ENCODE measurements at regions not wholly inside any gene's neighbourhood (a gene's known extent, or its start where the extent isn't known, plus 50 kb on each side); places are given as distances from the start of the nearest gene placed in this dataset.

DNA sequence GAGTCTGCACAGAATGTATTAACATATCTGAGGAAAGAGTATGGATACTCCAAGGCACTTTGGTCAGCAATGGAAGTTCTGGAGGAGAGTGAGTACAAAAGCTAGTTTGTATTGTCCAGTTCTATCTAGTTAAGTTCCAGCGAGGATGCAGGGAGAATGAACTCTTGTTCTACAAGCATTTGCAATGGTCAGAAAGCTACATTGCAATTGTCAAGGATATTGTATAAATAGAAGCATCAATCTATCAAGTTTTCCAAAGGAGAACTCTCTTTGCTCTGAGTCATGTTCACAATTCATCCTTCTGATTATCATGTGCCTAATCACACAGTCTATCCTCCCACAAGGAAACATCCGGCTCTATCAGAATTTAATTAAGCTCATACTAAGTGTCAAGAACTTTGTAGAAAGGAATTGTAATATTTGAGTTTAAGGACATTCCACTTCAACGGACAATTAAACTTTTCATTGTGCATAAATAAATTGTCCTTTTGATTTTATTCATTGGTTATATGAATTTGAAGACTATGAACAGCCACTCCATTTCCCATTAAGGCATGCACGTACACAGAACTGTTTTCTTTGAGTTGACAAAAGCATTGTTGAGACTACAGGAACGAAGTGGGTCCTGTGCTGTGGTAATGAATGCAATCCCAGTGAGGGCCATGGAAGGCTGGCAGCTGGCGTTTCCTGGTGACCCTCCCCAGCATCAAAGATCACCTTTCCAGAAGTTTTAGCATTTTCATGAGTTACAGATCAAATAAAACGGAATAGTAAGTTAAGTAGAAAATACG is 973.5 kb upstream of the GOT2 start:
- TF ChIP-seq, protein P1, sequence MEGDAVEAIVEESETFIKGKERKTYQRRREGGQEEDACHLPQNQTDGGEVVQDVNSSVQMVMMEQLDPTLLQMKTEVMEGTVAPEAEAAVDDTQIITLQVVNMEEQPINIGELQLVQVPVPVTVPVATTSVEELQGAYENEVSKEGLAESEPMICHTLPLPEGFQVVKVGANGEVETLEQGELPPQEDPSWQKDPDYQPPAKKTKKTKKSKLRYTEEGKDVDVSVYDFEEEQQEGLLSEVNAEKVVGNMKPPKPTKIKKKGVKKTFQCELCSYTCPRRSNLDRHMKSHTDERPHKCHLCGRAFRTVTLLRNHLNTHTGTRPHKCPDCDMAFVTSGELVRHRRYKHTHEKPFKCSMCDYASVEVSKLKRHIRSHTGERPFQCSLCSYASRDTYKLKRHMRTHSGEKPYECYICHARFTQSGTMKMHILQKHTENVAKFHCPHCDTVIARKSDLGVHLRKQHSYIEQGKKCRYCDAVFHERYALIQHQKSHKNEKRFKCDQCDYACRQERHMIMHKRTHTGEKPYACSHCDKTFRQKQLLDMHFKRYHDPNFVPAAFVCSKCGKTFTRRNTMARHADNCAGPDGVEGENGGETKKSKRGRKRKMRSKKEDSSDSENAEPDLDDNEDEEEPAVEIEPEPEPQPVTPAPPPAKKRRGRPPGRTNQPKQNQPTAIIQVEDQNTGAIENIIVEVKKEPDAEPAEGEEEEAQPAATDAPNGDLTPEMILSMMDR (IDR thresholded peaks at IDR 0.05), result no peak
- TF ChIP-seq POLR2AphosphoS5 (IDR thresholded peaks at IDR 0.05; ENCODE audit: low read depth, low read length) (no peak), TEAD4 (IDR thresholded peaks at IDR 0.05; ENCODE audit: borderline replicate concordance, insufficient read depth) (no peak), NFIC (IDR thresholded peaks at IDR 0.05; ENCODE audit: borderline replicate concordance) (no peak), CHD2 (IDR thresholded peaks at IDR 0.05; ENCODE audit: low read length, partially characterized antibody) (no peak), RAD21 (IDR thresholded peaks at IDR 0.05; ENCODE audit: low read length) (no peak), EP300 (IDR thresholded peaks at IDR 0.05; ENCODE audit: borderline replicate concordance in 1 of 2, low read depth in 1 of 2, low read length in 1 of 2) (no peak)
- TF ChIP-seq, protein P2, sequence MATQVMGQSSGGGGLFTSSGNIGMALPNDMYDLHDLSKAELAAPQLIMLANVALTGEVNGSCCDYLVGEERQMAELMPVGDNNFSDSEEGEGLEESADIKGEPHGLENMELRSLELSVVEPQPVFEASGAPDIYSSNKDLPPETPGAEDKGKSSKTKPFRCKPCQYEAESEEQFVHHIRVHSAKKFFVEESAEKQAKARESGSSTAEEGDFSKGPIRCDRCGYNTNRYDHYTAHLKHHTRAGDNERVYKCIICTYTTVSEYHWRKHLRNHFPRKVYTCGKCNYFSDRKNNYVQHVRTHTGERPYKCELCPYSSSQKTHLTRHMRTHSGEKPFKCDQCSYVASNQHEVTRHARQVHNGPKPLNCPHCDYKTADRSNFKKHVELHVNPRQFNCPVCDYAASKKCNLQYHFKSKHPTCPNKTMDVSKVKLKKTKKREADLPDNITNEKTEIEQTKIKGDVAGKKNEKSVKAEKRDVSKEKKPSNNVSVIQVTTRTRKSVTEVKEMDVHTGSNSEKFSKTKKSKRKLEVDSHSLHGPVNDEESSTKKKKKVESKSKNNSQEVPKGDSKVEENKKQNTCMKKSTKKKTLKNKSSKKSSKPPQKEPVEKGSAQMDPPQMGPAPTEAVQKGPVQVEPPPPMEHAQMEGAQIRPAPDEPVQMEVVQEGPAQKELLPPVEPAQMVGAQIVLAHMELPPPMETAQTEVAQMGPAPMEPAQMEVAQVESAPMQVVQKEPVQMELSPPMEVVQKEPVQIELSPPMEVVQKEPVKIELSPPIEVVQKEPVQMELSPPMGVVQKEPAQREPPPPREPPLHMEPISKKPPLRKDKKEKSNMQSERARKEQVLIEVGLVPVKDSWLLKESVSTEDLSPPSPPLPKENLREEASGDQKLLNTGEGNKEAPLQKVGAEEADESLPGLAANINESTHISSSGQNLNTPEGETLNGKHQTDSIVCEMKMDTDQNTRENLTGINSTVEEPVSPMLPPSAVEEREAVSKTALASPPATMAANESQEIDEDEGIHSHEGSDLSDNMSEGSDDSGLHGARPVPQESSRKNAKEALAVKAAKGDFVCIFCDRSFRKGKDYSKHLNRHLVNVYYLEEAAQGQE (IDR thresholded peaks at IDR 0.05; ENCODE audit: low read depth, low read length), result no peak

All from SK-N-SH (cell line).